Panc1 (cell line): ENCODE measurements at regions not wholly inside any gene's neighbourhood (a gene's known extent, or its start where the extent isn't known, plus 50 kb on each side); places are given as distances from the start of the nearest gene placed in this dataset.

ENCODE experiments used
- ATAC-seq: fragments of 200-7000 bp; cut with Tn5 transposase; 2 replicates; pipeline ENCODE4 v1.9.1; 2020; ENCODE audit warnings: mild to moderate bottlenecking, moderate library complexity
- BruUV-seq: library from RNA; stranded (reverse); fragments of 400-500 nt; replicated peaks from 2 replicates; lab custom pipeline; 2021; lab: Mats Ljungman, UMichigan
- CTCF ChIA-PET: fragments of 300-600 bp; sonication (Branson Sonifier 250); formaldehyde crosslinking; loops from one replicate; lab custom pipeline; 2022; ENCODE audit warnings: antibody characterized with exemption; lab: Charles Lee
- POLR2A ChIA-PET: fragments of 300-600 bp; sonication (Branson Sonifier 250); formaldehyde crosslinking; loops from one replicate; lab custom pipeline; 2022; ENCODE audit warnings: antibody characterized with exemption; lab: Charles Lee
- DNase-seq: peaks from one replicate; pipeline ENCODE4 v3.0.0-alpha.2; 2010; ENCODE audit warnings: low read depth, low spot score
- H3K27ac ChIP-seq: 2 replicates; pipeline ENCODE4 v1.5.1; 2011; ENCODE audit warnings: mild to moderate bottlenecking, low read length, inconsistent platforms
- H3K27me3 ChIP-seq: fragments of 200-500 bp; sonication (Bioruptor generic); 2 replicates; pipeline ENCODE4 v1.6.0; 2014; ENCODE audit warnings: low read length, inconsistent platforms; ENCODE audit not compliant: control insufficient read depth, insufficient read depth
- H3K36me3 ChIP-seq: fragments of 200-500 bp; sonication (Bioruptor generic); 2 replicates; pipeline ENCODE4 v1.5.1; 2014; ENCODE audit warnings: inconsistent platforms, mild to moderate bottlenecking, low read length, moderate library complexity; ENCODE audit not compliant: control insufficient read depth, insufficient read depth
- H3K4me1 ChIP-seq: 2 replicates; pipeline ENCODE4 v1.5.1; 2011; ENCODE audit warnings: inconsistent platforms, mild to moderate bottlenecking, low read length, moderate library complexity; ENCODE audit not compliant: control insufficient read depth, insufficient read depth
- H3K4me3 ChIP-seq, 2 experiments: 2 replicates each; pipeline ENCODE4 v1.5.1; 2011 to 2012; ENCODE audit warnings: low read depth in 2 of 2, low read length in 2 of 2, mild to moderate bottlenecking in 2 of 2, inconsistent platforms in 1 of 2, moderate library complexity in 1 of 2
- H3K9me3 ChIP-seq: fragments of 200-500 bp; sonication (Bioruptor generic); 2 replicates; pipeline ENCODE4 v1.5.1; 2014; ENCODE audit warnings: low read depth, mild to moderate bottlenecking, inconsistent platforms, low read length, moderate library complexity; ENCODE audit not compliant: control insufficient read depth, insufficient read depth
- CTCF ChIP-seq: fragments of 450-650 bp; IDR thresholded peaks from 2 replicates; pipeline ENCODE4 v1.5.1; 2017; ENCODE audit warnings: mild to moderate bottlenecking
- POLR2AphosphoS5 ChIP-seq: IDR thresholded peaks from 2 replicates; pipeline ENCODE4 v1.6.1; 2012; ENCODE audit warnings: mild to moderate bottlenecking, low read depth, low read length, moderate library complexity
- REST ChIP-seq, 2 experiments: IDR thresholded peaks; 2 replicates each; pipeline ENCODE4 v1.6.1; 2011 to 2012; ENCODE audit warnings: low read depth in 2 of 2, control low read depth in 1 of 2, low read length in 1 of 2, mild to moderate bottlenecking in 1 of 2, moderate library complexity in 1 of 2; ENCODE audit not compliant: insufficient read depth in 1 of 2
- SIN3A ChIP-seq: IDR thresholded peaks from 2 replicates; pipeline ENCODE4 v1.6.1; 2012; ENCODE audit warnings: low read depth, mild to moderate bottlenecking, low read length, moderate library complexity, borderline replicate concordance; ENCODE audit not compliant: insufficient read depth
- TCF7L2 ChIP-seq: IDR thresholded peaks from 2 replicates; pipeline ENCODE4 v1.6.1; 2011; ENCODE audit warnings: mild to moderate bottlenecking, low read depth, low read length, inconsistent platforms
- in situ Hi-C: cut with HindIII; loops from 2 replicates; pipeline ENCODE4 v1.10.0; 2016; ENCODE audit warnings: low sequenced_read_pairs, low pct_unique_long_range_greater_than_20kb
- intact Hi-C: fragments of 100-400 bp; cut with micrococcal nuclease; formaldehyde crosslinking; loops from one replicate; pipeline ENCODE4 v1.10.0; 2022; ENCODE audit not compliant: unreplicated experiment

- POLR2A ChIA-PET = no interaction called here
- intact Hi-C loops = no loop called here
- Histone ChIP-seq H3K27me3 (no peaks in the 10 kb centered on the region), H3K27ac (no peak overlapping the region), H3K9me3 (no peaks in the 10 kb centered on the region), H3K4me1 (no peaks in the 10 kb centered on the region), H3K4me3 (no peak overlapping the region), H3K36me3 (no peaks in the 10 kb centered on the region)
- ATAC-seq = no peak
- TF ChIP-seq SIN3A (no peak), POLR2AphosphoS5 (no peak), REST (IDR thresholded peaks at IDR 0.05; ENCODE audit: insufficient read depth in 1 of 2, low read depth in 2 of 2, low read length in 1 of 2) (no peak), TCF7L2 (no peak), CTCF (no peak)
- DNase-seq = no peak
- in situ Hi-C loops = no loop called here
- no TSS peak for BruUV-seq
- CTCF ChIA-PET = no interaction called here
Measured at GRCh38 chr3:13203398-13204176, 130.4 kb upstream of the IQSEC1 start.

GRCh38 chr3:13202744-13203397, 129.6 kb upstream of the IQSEC1 start:
- intact Hi-C loops = no loop called here
- TF ChIP-seq CTCF = no peak
- no peak for TF ChIP-seq TCF7L2
- TF ChIP-seq SIN3A = no peak
- no peak for TF ChIP-seq POLR2AphosphoS5
- TF ChIP-seq REST (IDR thresholded peaks at IDR 0.05; ENCODE audit: insufficient read depth in 1 of 2, low read depth in 2 of 2, low read length in 1 of 2) = no peak
- ChIA-PET POLR2A (no interaction called here), CTCF (no interaction called here)
- Histone ChIP-seq H3K27me3 (no peaks in the 10 kb centered on the region), H3K36me3 (no peaks in the 10 kb centered on the region), H3K4me3 (no peak overlapping the region), H3K4me1 (no peaks in the 10 kb centered on the region), H3K9me3 (no peaks in the 10 kb centered on the region), H3K27ac (no peak overlapping the region)
- ATAC-seq (no peak), DNase-seq (no peak)
- BruUV-seq = no TSS peak
- in situ Hi-C loops = no loop called here
